ENCODE measurements at regions not wholly inside any gene's neighbourhood (a gene's known extent, or its start where the extent isn't known, plus 50 kb on each side); places are given as distances from the start of the nearest gene placed in this dataset.
"Not testable (repeated sequence)": the region's sequence is repeated elsewhere in the genome, so short reads cannot be mapped to it uniquely, and the experiment has no call there.

DNA sequence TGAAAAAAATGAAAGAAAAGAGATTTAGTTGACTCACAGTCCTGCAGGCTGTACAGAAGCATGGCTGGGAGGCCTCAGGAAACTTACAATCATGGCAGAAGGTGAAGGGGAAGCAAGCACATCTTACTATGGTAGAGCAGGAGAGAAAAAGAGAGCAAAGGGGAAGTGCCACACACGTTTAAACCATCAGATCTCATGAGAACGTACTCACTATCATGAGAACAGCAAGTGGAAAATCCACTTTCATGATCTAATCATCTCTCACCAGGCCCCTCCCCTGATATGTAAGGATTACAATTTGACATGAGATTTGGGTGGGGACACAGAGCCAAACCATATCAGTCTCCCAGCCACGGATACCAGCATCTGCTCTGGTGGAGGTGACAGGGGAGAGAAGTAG lies 50.8 kb upstream of the CPOX start:
- no peak for DNase-seq

DNA sequence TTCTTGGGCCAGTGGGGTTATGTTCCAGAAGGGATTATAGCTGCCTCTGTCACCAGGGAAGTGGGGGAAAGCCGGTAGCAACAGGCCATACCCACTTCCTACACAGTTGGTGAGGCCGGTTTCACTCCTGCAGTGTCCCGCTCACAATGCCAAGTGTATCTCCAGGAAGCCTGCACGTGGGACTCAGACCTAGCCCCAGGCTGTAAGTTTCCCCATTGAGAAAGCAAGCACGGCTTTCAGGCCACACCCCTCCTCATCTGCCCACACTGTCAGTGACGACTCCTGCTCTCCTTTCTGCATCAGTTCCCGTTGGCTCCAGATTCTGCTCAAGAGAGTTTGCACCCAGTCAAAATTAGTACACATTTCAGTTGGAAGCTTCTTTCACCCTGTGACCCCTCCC lies 51.6 kb upstream of the CPOX start:
- DNase-seq: no peak

DNA sequence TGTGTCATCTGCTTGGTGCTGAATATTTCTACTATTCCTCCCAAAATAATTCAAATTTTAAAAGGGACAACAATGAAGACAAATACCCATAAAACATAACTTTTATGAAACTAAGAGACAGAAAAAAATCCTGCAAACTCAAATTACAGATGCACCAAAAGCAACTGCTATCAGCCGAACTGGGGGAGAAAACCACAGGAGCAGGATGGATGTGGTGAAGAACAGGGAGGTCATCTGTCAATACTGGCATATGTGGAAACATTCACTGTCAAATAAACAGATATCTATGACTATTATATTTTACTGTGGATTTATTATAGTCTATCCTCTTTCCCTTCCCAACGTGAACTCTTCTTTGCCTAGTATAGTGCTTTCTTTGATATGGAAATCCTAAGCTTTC lies 53.3 kb upstream of the CPOX start:
- no peak for DNase-seq

GRCh38 chr3:98647197-98647596 lies 53.8 kb upstream of the CPOX start:
- no peak for DNase-seq

- no peak for DNase-seq
These were observed 57.8 kb upstream of the CPOX start for GRCh38 chr3:98650971-98651779.

- DNase-seq: no peak
These were observed 58.3 kb upstream of the CPOX start for GRCh38 chr3:98651780-98652077.

- no peak for DNase-seq
These were observed 62.3 kb upstream of the CPOX start for GRCh38 chr3:98655666-98656065.

- peak; percentile 56 for DNase-seq
These were observed 64.0 kb upstream of the CPOX start for GRCh38 chr3:98657457-98657856.

- no peak for DNase-seq
These were observed 69.3 kb upstream of the CPOX start for GRCh38 chr3:98662699-98663098.

DNA sequence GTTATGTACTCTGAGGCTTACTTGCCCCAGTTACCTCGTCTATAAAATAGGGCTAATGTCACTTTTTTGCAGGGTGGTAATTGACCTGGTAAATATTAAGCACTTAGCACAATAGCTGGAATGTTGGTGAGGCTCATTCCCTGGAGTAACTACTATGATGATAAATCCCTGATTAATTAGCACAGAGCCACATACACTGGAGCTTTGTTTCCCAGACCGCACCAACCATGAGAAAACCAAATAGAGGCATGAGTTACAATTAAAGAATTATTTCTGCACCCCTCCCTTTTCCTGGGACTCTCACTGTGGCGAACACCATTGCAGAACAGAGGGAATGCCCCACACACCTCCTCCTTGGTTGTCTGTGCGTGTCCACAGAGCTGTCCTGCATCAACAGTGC lies 76.6 kb upstream of the CPOX start:
- no peak for DNase-seq

- no peak for DNase-seq
These were observed 83.2 kb upstream of the ST3GAL6 start for GRCh38 chr3:98679986-98680385.

- no peak for DNase-seq
These were observed 82.4 kb upstream of the ST3GAL6 start for GRCh38 chr3:98680723-98681122.

DNA sequence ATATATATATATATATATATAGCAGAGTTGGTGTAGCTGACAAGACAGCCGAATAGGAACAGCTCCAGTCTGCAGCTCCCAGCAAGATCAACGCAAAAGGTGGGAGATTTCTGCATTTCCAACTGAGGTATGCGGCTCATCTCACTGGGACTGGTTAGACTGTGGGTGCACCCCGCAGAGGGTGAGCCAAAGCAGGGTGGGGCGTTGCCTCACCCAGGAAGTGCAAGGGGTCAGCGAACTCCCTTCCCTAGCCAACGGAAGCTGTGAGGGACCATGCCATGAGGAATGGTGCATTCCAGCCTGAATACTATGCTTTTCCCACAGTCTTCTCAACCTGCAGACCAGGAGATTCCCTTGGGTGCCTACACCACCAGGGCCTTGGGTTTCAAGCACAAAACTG lies 81.7 kb upstream of the ST3GAL6 start:
- DNase-seq: no peak

DNA sequence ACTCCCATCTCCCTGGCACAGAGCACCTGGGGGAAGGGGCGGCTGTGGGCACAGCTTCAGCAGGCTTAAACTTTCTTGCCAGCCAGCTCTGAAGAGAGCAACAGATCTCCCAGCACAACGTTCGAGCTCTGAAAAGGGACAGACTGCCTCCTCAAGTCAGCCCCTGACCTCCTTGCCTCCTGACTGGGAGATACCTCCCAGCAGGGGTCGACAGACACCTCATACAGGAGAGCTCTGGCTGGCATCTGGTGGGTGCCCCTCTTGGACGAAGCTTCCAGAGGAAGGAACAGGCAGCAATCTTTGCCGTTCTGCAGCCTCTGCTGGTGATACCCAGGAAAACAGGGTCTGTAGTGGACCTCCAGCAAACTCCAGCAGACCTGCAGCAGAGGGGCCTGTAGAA lies 80.7 kb upstream of the ST3GAL6 start:
- not testable (repeated sequence) for DNase-seq

DNA sequence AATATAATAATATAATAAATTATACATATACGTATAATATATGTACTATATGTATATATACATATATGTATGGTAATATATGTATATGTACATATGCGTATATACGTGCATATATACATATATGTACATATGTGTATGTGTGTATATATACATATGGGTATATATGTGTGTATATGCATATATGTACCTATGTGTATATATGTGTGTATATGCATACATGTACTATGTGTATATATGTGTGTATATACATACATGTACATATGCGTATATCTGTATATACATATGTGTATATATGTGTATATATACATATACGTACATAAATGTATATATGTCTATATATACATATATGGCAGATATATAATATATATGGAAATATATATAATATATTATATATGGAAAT lies 74.8 kb upstream of the ST3GAL6 start:
- DNase-seq: no peak

DNA sequence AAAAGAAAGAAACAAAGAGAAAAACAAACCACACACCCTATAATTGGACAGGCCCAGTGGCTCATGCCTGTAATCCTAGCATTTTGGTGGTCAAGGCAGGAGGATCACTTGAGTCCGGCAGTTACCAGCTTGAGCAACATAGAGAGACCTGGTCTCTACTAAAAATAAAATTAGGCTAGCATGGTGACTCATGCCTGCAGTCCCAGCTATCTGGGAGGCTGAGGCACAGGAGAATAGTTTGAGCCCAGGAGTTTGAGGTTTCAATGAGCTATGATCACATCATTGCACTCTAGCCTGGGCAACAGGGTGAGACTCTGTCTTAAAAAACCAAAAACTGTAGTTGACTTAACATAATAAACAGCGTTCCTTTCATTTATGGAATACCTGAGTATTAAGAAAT lies 72.3 kb upstream of the ST3GAL6 start:
- DNase-seq: no peak

- no peak for DNase-seq
These were observed 71.2 kb upstream of the ST3GAL6 start for GRCh38 chr3:98691897-98692296.

DNA sequence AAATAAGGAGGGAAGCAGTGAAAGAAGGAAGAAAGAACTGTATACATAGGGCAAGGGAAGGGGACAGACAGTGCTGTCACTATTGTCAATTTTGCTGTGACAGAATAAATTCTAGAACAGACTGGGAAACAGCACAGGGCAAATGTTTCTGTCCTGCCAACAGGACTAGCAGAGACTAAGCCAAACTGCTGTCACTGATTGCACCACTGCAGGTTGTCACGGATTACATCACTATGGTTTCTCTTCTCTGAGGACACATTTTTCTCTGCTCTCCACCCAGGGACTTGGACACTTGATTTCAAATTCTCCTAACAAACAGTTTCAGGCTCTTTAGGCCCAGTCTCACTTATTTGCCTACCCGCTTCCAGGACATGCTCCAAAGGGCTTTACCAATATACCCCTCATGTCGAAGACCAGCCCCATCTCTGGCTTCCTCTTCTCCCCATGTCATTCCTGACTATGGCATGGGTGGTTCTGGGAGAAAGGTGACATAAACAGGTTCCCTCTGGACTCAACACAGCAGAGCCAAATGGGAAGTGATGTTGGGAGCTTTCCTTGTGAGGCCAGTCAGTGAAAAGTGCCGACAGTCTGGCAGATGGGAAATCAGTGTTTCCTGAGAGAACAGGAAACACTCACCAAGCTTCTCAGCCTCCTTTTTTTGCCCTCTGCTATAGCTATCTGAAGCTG lies 70.2 kb upstream of the ST3GAL6 start:
- DNase-seq: no peak

- no peak for DNase-seq
These were observed 67.3 kb upstream of the ST3GAL6 start for GRCh38 chr3:98695796-98696195.

DNA sequence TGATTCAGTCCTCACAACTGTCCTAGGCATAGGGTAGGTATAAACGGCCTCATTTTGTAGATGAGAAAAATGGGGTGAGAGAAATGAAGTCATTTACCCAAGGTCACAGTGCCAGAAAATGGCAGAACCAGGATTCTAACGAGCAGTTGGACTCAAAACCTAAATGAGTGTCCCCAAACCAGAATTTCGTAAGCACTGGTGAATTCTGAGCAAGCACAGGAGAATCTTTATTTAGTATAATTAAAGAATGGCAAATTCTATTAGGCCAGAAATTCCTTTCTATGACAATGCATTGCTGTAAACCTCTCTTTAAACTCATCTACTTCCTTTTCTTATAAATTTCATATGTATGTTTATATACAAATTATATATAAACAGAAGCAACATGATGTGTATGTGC lies 66.8 kb upstream of the ST3GAL6 start:
- DNase-seq: not testable (repeated sequence)

DNA sequence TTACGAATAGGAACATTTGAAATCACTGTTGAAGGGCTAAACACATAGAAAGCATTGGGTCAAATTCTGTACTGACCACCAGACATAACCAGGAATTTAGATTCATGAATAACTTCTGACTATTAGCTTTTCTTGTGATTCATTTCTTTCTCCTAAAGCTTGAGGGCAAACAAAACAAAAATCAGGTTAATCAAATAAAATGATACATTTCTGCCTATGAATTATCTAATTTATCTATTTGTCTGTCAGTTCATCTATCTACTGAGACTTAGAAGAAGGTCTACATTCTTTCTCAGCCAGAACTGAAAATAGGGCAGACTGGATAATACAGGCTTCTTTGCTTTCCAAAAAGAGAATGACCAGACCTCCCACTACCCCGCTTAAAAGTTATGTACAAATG lies 65.9 kb upstream of the ST3GAL6 start:
- DNase-seq: no peak

GRCh38 chr3:98699132-98699531 lies 64.0 kb upstream of the ST3GAL6 start:
- DNase-seq: no peak

DNA sequence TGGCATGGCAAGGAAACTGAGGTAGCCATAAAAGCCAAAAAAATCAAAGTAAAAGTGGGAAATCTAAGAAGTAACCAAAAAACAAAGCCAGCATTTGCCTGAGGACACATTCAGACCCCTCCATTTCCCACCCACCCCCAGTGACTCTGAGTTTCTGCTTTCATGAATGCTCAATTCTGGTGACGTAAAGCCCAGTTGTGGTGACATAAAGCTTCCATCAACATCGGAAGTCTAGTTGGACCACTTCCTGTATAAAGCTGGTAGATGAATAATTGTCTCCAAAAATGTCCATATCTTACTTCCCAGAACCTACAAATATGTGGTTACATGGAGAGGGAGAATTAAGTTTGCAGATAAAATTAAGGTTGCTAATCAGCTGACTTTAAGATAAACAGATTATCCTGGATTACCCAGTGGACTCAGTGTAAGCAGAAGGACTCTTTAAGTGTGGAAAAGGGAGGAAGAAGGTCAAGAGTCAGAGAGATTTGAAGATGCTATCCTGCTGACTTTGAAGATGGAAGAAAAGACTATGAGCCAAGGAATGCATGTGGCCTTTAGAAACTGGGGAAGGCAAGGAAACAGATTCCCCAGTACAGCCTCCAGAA lies 62.0 kb upstream of the ST3GAL6 start:
- DNase-seq: no peak

DNA sequence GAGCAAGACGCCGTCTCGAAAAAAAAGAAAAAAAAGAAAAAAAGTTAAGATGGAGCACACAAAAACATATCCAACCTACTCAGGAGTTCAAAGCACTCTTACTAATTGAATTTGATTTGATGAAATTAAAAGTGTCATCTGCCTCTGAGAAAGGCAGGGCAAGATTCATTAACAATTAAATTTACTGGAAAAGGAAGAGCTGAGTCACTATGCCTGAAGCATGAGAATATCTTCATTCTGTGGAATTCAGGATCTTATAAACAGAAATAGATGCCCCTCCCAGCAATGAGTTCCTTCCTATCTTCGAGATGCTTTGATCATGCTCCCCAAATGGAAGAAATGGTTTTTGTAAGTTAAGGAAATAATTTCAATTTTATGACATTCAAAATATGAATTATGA lies 61.0 kb upstream of the ST3GAL6 start:
- DNase-seq: no peak

DNA sequence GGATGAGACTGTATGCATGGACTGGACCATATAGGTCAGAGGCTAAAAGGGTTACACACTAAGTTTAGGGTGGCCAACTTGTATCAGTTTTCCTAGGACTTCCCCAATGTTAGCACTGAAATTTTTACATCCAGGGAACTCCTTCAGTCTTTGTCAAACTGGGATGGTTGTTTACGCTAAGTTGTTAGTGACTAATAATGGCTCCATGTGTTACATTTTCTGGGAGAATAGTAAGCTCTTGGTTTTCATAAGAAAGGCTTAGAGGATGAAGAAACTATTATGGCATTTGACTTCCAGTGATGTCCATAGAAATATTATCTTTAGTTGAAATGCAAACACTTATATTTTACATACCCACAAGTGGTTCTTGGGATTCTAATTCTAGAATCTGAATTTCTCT lies 57.9 kb upstream of the ST3GAL6 start:
- no peak for DNase-seq
